GM12878 (cell line): ENCODE measurements at regions not wholly inside any gene's neighbourhood (a gene's known extent, or its start where the extent isn't known, plus 50 kb on each side); places are given as distances from the start of the nearest gene placed in this dataset.

ENCODE experiments used
- ATAC-seq: fragments of 200-7000 bp; cut with Tn5 transposase; 3 replicates; pipeline ENCODE4 v1.9.1; 2020; ENCODE audit warnings: mild to moderate bottlenecking, moderate library complexity
- BruUV-seq: library from RNA; stranded (reverse); fragments of 400-500 nt; replicated peaks from 2 replicates; lab custom pipeline; 2021; lab: Mats Ljungman, UMichigan
- CTCF ChIA-PET: fragments of 300-600 bp; sonication (Branson Sonifier 250); formaldehyde crosslinking; extraction: SDS; loops from one replicate; lab custom pipeline; 2021; ENCODE audit warnings: inconsistent platforms; lab: Yijun Ruan, JAX
- POLR2A ChIA-PET: fragments of 350-600 bp; formaldehyde crosslinking; extraction: SDS; loops from one replicate; lab custom pipeline; 2021; ENCODE audit warnings: inconsistent platforms; lab: Charles Lee
- RAD21 ChIA-PET: fragments of 300-600 bp; sonication (Branson Sonifier 250); formaldehyde crosslinking; loops from one replicate; lab custom pipeline; 2023; ENCODE audit warnings: antibody characterized with exemption; ENCODE audit not compliant: unreplicated experiment; lab: Charles Lee
- SMC1A ChIA-PET: fragments of 300-600 bp; sonication (Branson Sonifier 250); formaldehyde crosslinking; loops from one replicate; lab custom pipeline; 2023; ENCODE audit not compliant: unreplicated experiment, uncharacterized antibody; lab: Charles Lee
- DNase-seq: peaks from one replicate; pipeline ENCODE4 v3.0.0-alpha.2; 2011; ENCODE audit warnings: low read depth, low spot score
- FAIRE-seq: peaks from 3 replicates; lab custom pipeline; 2011; peaks lifted over from hg19 to GRCh38; lab: Jason Lieb, UNC
- H2AFZ ChIP-seq: 2 replicates; pipeline ENCODE4 v1.6.0; 2011; ENCODE audit warnings: low read depth, low read length, control low read depth; ENCODE audit not compliant: control insufficient read depth
- H3K27ac ChIP-seq: 2 replicates; pipeline ENCODE4 v1.5.1; 2011; ENCODE audit warnings: control low read depth; ENCODE audit not compliant: control insufficient read depth, insufficient read depth
- H3K27me3 ChIP-seq, 2 experiments: replicated peaks in 1 of 2; 2 replicates each; pipeline versions ENCODE4 v1.6.0 to v1.6.1; 2011; ENCODE audit warnings: low read length in 1 of 2; ENCODE audit not compliant: control insufficient read depth in 2 of 2, insufficient read depth in 2 of 2
- H3K36me3 ChIP-seq, 2 experiments: 2 replicates each; pipeline ENCODE4 v1.5.1; 2011; ENCODE audit warnings: low read length in 1 of 2; ENCODE audit not compliant: control insufficient read depth in 2 of 2, insufficient read depth in 2 of 2
- H3K4me1 ChIP-seq: 2 replicates; pipeline ENCODE4 v1.6.1; 2011; ENCODE audit warnings: mild to moderate bottlenecking, low read length, moderate library complexity, mixed read lengths; ENCODE audit not compliant: control insufficient read depth, insufficient read depth
- H3K4me2 ChIP-seq: 2 replicates; pipeline ENCODE4 v1.6.0; 2011; ENCODE audit warnings: control low read depth; ENCODE audit not compliant: control insufficient read depth, insufficient read depth
- H3K4me3 ChIP-seq: fragments of 200-600 bp; sonication (generic); 2 replicates; pipeline ENCODE4 v1.5.1; 2016
- H3K79me2 ChIP-seq: 2 replicates; pipeline ENCODE4 v1.6.0; 2011; ENCODE audit warnings: low read length; ENCODE audit not compliant: control insufficient read depth, insufficient read depth
- H3K9ac ChIP-seq: 2 replicates; pipeline ENCODE4 v1.8.0; 2011; ENCODE audit warnings: low read length, control low read depth, mixed read lengths; ENCODE audit not compliant: control insufficient read depth, insufficient read depth
- H3K9me3 ChIP-seq: replicated peaks from 3 replicates; pipeline ENCODE4 v1.5.1; 2011; ENCODE audit warnings: mild to moderate bottlenecking, low read length; ENCODE audit not compliant: control insufficient read depth, insufficient read depth
- H4K20me1 ChIP-seq: 2 replicates; pipeline ENCODE4 v1.6.0; 2011; ENCODE audit not compliant: control insufficient read depth, insufficient read depth
- ASH2L ChIP-seq: fragments of 300-600, 200-600 bp; sonication (generic); IDR thresholded peaks from 2 replicates; pipeline ENCODE4 v1.6.1; 2017; ENCODE audit warnings: low read depth, mild to moderate bottlenecking, borderline replicate concordance
- MAX ChIP-seq: IDR thresholded peaks from 2 replicates; pipeline ENCODE4 v1.6.1; 2012; ENCODE audit warnings: low read depth, low read length, improper control_type of control experiment
- MYC ChIP-seq: IDR thresholded peaks from 2 replicates; pipeline ENCODE4 v1.6.1; 2011; ENCODE audit warnings: mild to moderate bottlenecking, low read length, moderate library complexity, inconsistent platforms; ENCODE audit not compliant: insufficient read depth, insufficient replicate concordance, insufficient read length, severe bottlenecking
- NBN ChIP-seq: fragments of 450-650 bp; IDR thresholded peaks from 2 replicates; pipeline ENCODE4 v1.6.1; 2016
- PKNOX1 ChIP-seq: fragments of 450-650 bp; IDR thresholded peaks from 2 replicates; pipeline ENCODE4 v1.6.1; 2016; ENCODE audit warnings: mild to moderate bottlenecking
- POLR2A ChIP-seq: IDR thresholded peaks from 2 replicates; pipeline ENCODE4 v1.6.1; 2011; ENCODE audit warnings: low read depth, mild to moderate bottlenecking, low read length
- POLR2AphosphoS5 ChIP-seq: IDR thresholded peaks from 2 replicates; pipeline ENCODE4 v1.6.1; 2011; ENCODE audit warnings: mild to moderate bottlenecking, low read length, inconsistent platforms
- STAT3 ChIP-seq: IDR thresholded peaks from 2 replicates; pipeline ENCODE4 v1.6.1; 2011; ENCODE audit warnings: low read depth, low read length, improper control_type of control experiment
- SUPT20H ChIP-seq: IDR thresholded peaks from 2 replicates; pipeline ENCODE4 v1.6.1; 2011; ENCODE audit warnings: low read depth, mild to moderate bottlenecking, low read length, moderate library complexity, borderline replicate concordance; ENCODE audit not compliant: control insufficient read depth
- TAF1 ChIP-seq: IDR thresholded peaks from 2 replicates; pipeline ENCODE4 v1.6.1; 2011; ENCODE audit warnings: mild to moderate bottlenecking, low read depth, low read length, borderline replicate concordance
- TARDBP ChIP-seq: IDR thresholded peaks from 2 replicates; pipeline ENCODE4 v1.6.1; 2016; ENCODE audit warnings: borderline replicate concordance
- WGBS: methylation state at CpG from one replicate; pipeline ENCODE4 v1.1.6; 2016; ENCODE audit warnings: low lambda C conversion rate; ENCODE audit not compliant: insufficient replicate concordance, insufficient coverage; ENCODE audit errors: missing lambda C conversion rate; 5-methylcytosine and 5-hydroxymethylcytosine counted together
- in situ Hi-C: fragments of 300-500 bp; cut with MboI; formaldehyde crosslinking; loops from 9 replicates; pipeline ENCODE4 v1.14.3; 2018; ENCODE audit warnings: mixed read lengths
- intact Hi-C: fragments of 100-400 bp; cut with micrococcal nuclease; formaldehyde crosslinking; loops from one replicate; pipeline ENCODE4 v1.14.2; 2022; ENCODE audit not compliant: unreplicated experiment

GRCh38 chr19:30880551-30880950, 468.7 kb downstream of the TSHZ3 start:
- SMC1A ChIA-PET, result no interaction called here
- Histone ChIP-seq H3K4me2 (no peak overlapping the region), H3K27me3 (no peaks in the 10 kb centered on the region), H2AFZ (no peak overlapping the region), H3K4me3 (no peak overlapping the region), H3K27ac (no peak overlapping the region), H3K9me3 (no peaks in the 10 kb centered on the region; the same call in 2 of the 3 replicates), H3K79me2 (no peaks in the 10 kb centered on the region), H3K4me1 (no peaks in the 10 kb centered on the region), H3K9ac (no peak overlapping the region), H4K20me1 (no peaks in the 10 kb centered on the region), H3K36me3 (no peaks in the 10 kb centered on the region)
- intact Hi-C loops, result no loop called here
- DNase-seq, result no peak
- RAD21 ChIA-PET, result no interaction called here
- 17% methylated on average over 4 of the region's 4 CpGs for WGBS
- in situ Hi-C loops, result no loop called here
- ATAC-seq, result no peak
- FAIRE-seq, result no peak
- CTCF ChIA-PET, result no interaction called here
- no TSS peak for BruUV-seq
- no peak for TF ChIP-seq MAX
- no peak for TF ChIP-seq SUPT20H
- TF ChIP-seq NBN, result no peak
- no peak for TF ChIP-seq TARDBP
- TF ChIP-seq POLR2AphosphoS5, result no peak
- TF ChIP-seq MYC, result no peak
- no peak for TF ChIP-seq POLR2A
- no peak for TF ChIP-seq STAT3
- no peak for TF ChIP-seq PKNOX1
- no peak for TF ChIP-seq ASH2L
- TF ChIP-seq TAF1, result no peak
- POLR2A ChIA-PET, result no interaction called here
